Lower leg skin (tissue), 3 donors: ENCODE measurements at regions not wholly inside any gene's neighbourhood (a gene's known extent, or its start where the extent isn't known, plus 50 kb on each side); places are given as distances from the start of the nearest gene placed in this dataset.

Experiments used
- CTCF ChIP-seq, 3 donors: fragments of 450-650 bp; IDR thresholded peaks; one replicate each; pipeline ENCODE4 v1.5.1; 2016; ENCODE audit warnings: antibody characterized with exemption in 3 of 3, mild to moderate bottlenecking in 3 of 3, moderate library complexity in 2 of 3
- POLR2A ChIP-seq, 2 donors: fragments of 450-650 bp; IDR thresholded peaks; one replicate each; pipeline ENCODE4 v1.6.1; 2016 to 2017; ENCODE audit warnings: antibody characterized with exemption in 2 of 2, mild to moderate bottlenecking in 1 of 2, moderate library complexity in 1 of 2

GRCh38 chr14:38139926-38140325 is 67.8 kb upstream of the SSTR1 start:
- TF ChIP-seq POLR2A (IDR thresholded peaks at IDR 0.05): no peak
- TF ChIP-seq CTCF (IDR thresholded peaks at IDR 0.05): no peak
